Neural progenitor cell (in vitro differentiated cells): ENCODE measurements at regions not wholly inside any gene's neighbourhood (a gene's known extent, or its start where the extent isn't known, plus 50 kb on each side); places are given as distances from the start of the nearest gene placed in this dataset.

ENCODE experiments used
- EZH2phosphoT487 ChIP-seq: fragments of 200-600 bp; sonication (generic); IDR thresholded peaks from 2 replicates; pipeline ENCODE4 v1.6.1; 2017; ENCODE audit warnings: antibody characterized with exemption
- TF ChIP-seq, protein P1 (sequence below): fragments of 200-600 bp; sonication (generic); IDR thresholded peaks from 2 replicates; pipeline ENCODE4 v1.5.1; 2017; ENCODE audit warnings: antibody characterized with exemption, mild to moderate bottlenecking

GRCh38 chr10:26361971-26362370 lies 76.2 kb upstream of the APBB1IP start:
- TF ChIP-seq, protein P1, sequence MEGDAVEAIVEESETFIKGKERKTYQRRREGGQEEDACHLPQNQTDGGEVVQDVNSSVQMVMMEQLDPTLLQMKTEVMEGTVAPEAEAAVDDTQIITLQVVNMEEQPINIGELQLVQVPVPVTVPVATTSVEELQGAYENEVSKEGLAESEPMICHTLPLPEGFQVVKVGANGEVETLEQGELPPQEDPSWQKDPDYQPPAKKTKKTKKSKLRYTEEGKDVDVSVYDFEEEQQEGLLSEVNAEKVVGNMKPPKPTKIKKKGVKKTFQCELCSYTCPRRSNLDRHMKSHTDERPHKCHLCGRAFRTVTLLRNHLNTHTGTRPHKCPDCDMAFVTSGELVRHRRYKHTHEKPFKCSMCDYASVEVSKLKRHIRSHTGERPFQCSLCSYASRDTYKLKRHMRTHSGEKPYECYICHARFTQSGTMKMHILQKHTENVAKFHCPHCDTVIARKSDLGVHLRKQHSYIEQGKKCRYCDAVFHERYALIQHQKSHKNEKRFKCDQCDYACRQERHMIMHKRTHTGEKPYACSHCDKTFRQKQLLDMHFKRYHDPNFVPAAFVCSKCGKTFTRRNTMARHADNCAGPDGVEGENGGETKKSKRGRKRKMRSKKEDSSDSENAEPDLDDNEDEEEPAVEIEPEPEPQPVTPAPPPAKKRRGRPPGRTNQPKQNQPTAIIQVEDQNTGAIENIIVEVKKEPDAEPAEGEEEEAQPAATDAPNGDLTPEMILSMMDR: no peak
- TF ChIP-seq EZH2phosphoT487: no peak
